Fibroblast of lung (primary cell): ENCODE measurements at regions not wholly inside any gene's neighbourhood (a gene's known extent, or its start where the extent isn't known, plus 50 kb on each side); places are given as distances from the start of the nearest gene placed in this dataset.
"Not testable (repeated sequence)": the region's sequence is repeated elsewhere in the genome, so short reads cannot be mapped to it uniquely, and the experiment has no call there.

Experiments
- DNase-seq, 2 donors: peaks; one replicate each; pipeline versions ENCODE4 v3.0.0 to v3.0.0-alpha.2; 2010; ENCODE audit warnings: low read depth in 2 of 2
- H2AFZ ChIP-seq: 2 replicates; pipeline ENCODE4 v1.5.1; 2012; ENCODE audit warnings: low read length, control low read depth, inconsistent platforms
- H3K27ac ChIP-seq: 2 replicates; pipeline ENCODE4 v1.5.1; 2011; ENCODE audit warnings: low read length, control low read depth; ENCODE audit not compliant: insufficient read depth
- H3K27me3 ChIP-seq: 2 replicates; pipeline ENCODE4 v1.5.1; 2011; ENCODE audit warnings: mild to moderate bottlenecking, low read length; ENCODE audit not compliant: control insufficient read depth, insufficient read depth
- H3K36me3 ChIP-seq: 2 replicates; pipeline ENCODE4 v1.5.1; 2011; ENCODE audit warnings: low read length; ENCODE audit not compliant: control insufficient read depth, insufficient read depth
- H3K4me1 ChIP-seq: 2 replicates; pipeline ENCODE4 v1.5.1; 2011; ENCODE audit warnings: low read length; ENCODE audit not compliant: control insufficient read depth, insufficient read depth; ENCODE audit errors: extremely low read depth
- H3K4me2 ChIP-seq: 2 replicates; pipeline ENCODE4 v1.5.1; 2011; ENCODE audit warnings: low read length, control low read depth; ENCODE audit not compliant: insufficient read depth; ENCODE audit errors: extremely low read depth
- H3K4me3 ChIP-seq, 4 experiments: fragments of 200-600 bp in 1 of 4; sonication (generic) in 1 of 4; replicated peaks in 1 of 4; 2 replicates each; pipeline ENCODE4 v1.5.1; 2011 to 2016; ENCODE audit warnings: low read length in 4 of 4, low read depth in 3 of 4, mild to moderate bottlenecking in 3 of 4, control low read depth in 2 of 4, inconsistent platforms in 1 of 4, mixed read lengths in 1 of 4; ENCODE audit not compliant: insufficient read depth in 1 of 4; ENCODE audit errors: control extremely low read depth in 1 of 4
- H3K79me2 ChIP-seq: 2 replicates; pipeline ENCODE4 v1.5.1; 2012; ENCODE audit warnings: mild to moderate bottlenecking, low read length, inconsistent platforms; ENCODE audit not compliant: control insufficient read depth, insufficient read depth
- H3K9ac ChIP-seq: 2 replicates; pipeline ENCODE4 v1.5.1; 2011; ENCODE audit warnings: mild to moderate bottlenecking, low read length, control low read depth; ENCODE audit not compliant: insufficient read depth
- H3K9me3 ChIP-seq: 2 replicates; pipeline ENCODE4 v1.5.1; 2012; ENCODE audit warnings: low read depth, low read length; ENCODE audit not compliant: control insufficient read depth, insufficient read depth
- H4K20me1 ChIP-seq: 2 replicates; pipeline ENCODE4 v1.5.1; 2011; ENCODE audit warnings: low read length; ENCODE audit not compliant: control insufficient read depth, insufficient read depth; ENCODE audit errors: extremely low read depth
- EZH2 ChIP-seq: IDR thresholded peaks from 2 replicates; pipeline ENCODE4 v1.5.1; 2012; ENCODE audit warnings: low read length, control low read depth, mild to moderate bottlenecking; ENCODE audit errors: missing control alignments
- TF ChIP-seq, protein P1 (sequence below), 2 donors: IDR thresholded peaks in 1 of 2; conservative IDR thresholded peaks in 1 of 2; 1 replicate in 1 of 2; 2 replicates in 1 of 2; pipeline ENCODE4 v1.5.1; 2011 to 2012; ENCODE audit warnings: low read length in 2 of 2, control low read depth in 1 of 2, inconsistent platforms in 1 of 2, low read depth in 1 of 2, mild to moderate bottlenecking in 1 of 2

DNA sequence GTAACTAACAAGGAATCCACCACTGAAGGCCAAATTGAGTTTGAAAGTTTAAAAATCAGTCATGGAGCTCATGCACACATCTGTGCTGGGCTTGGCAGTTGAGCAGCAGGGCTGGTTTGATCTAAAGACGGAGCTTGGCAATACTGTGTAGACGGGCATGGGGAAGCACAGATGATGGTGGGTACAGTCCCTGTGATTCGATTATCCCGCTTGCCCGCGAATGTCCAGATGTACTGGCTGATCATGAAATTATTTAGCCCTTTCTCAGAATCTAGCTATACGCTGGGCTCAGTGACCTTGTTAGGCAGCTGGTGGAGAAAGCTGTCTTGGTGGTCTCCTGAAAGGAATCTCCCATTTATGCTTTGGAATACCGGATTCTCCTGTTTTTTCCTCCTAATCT lies 74.8 kb upstream of the SOX11 start:
- no peaks in the 10 kb centered on the region for H3K79me2 ChIP-seq
- H3K27ac ChIP-seq: no peak overlapping the region
- H3K36me3 ChIP-seq: no peaks in the 10 kb centered on the region
- no peak overlapping the region for H2AFZ ChIP-seq
- H3K27me3 ChIP-seq: no peaks in the 10 kb centered on the region
- H3K9ac ChIP-seq: no peak overlapping the region
- no peak overlapping the region for H3K4me2 ChIP-seq
- no peaks in the 10 kb centered on the region for H4K20me1 ChIP-seq
- DNase-seq: no peak
- no peak for TF ChIP-seq EZH2
- TF ChIP-seq, protein P1, sequence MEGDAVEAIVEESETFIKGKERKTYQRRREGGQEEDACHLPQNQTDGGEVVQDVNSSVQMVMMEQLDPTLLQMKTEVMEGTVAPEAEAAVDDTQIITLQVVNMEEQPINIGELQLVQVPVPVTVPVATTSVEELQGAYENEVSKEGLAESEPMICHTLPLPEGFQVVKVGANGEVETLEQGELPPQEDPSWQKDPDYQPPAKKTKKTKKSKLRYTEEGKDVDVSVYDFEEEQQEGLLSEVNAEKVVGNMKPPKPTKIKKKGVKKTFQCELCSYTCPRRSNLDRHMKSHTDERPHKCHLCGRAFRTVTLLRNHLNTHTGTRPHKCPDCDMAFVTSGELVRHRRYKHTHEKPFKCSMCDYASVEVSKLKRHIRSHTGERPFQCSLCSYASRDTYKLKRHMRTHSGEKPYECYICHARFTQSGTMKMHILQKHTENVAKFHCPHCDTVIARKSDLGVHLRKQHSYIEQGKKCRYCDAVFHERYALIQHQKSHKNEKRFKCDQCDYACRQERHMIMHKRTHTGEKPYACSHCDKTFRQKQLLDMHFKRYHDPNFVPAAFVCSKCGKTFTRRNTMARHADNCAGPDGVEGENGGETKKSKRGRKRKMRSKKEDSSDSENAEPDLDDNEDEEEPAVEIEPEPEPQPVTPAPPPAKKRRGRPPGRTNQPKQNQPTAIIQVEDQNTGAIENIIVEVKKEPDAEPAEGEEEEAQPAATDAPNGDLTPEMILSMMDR (conservative IDR thresholded peaks at IDR 0.05 in 1 of 2, IDR thresholded peaks at IDR 0.05 in 1 of 2; ENCODE audit: low read depth in 1 of 2, low read length in 2 of 2): no peak
- H3K4me1 ChIP-seq: no peaks in the 10 kb centered on the region
- H3K9me3 ChIP-seq: no peaks in the 10 kb centered on the region
- H3K4me3 ChIP-seq: no peak overlapping the region

DNA sequence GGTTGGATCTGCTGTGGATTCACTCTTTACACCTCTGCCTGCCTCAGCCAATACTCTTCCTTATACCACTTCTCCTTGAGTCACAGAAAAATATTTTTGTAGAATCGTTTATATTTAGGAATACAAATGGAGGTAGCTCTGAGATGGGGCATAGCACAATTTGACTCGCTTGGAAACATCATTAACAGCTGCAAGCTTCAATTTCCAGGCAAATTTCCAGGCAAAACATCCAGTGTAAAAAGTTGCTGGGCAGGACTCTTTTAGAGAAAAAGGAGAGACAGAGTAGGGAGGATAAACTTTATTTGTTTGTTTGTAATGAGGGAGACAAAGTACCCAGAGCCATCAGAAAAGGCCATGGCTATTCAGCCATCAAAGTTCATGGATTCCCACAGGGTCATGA lies 74.4 kb upstream of the SOX11 start:
- H3K4me1 ChIP-seq: no peaks in the 10 kb centered on the region
- H4K20me1 ChIP-seq: no peaks in the 10 kb centered on the region
- H3K9ac ChIP-seq: no peak overlapping the region
- H3K4me3 ChIP-seq: no peak overlapping the region
- no peaks in the 10 kb centered on the region for H3K9me3 ChIP-seq
- no peak for DNase-seq
- H3K27me3 ChIP-seq: no peaks in the 10 kb centered on the region
- H3K36me3 ChIP-seq: no peaks in the 10 kb centered on the region
- H3K79me2 ChIP-seq: no peaks in the 10 kb centered on the region
- no peak overlapping the region for H3K27ac ChIP-seq
- no peak overlapping the region for H2AFZ ChIP-seq
- no peak for TF ChIP-seq EZH2
- TF ChIP-seq, protein P1 (conservative IDR thresholded peaks at IDR 0.05 in 1 of 2, IDR thresholded peaks at IDR 0.05 in 1 of 2; ENCODE audit: low read depth in 1 of 2, low read length in 2 of 2): no peak
- no peak overlapping the region for H3K4me2 ChIP-seq

DNA sequence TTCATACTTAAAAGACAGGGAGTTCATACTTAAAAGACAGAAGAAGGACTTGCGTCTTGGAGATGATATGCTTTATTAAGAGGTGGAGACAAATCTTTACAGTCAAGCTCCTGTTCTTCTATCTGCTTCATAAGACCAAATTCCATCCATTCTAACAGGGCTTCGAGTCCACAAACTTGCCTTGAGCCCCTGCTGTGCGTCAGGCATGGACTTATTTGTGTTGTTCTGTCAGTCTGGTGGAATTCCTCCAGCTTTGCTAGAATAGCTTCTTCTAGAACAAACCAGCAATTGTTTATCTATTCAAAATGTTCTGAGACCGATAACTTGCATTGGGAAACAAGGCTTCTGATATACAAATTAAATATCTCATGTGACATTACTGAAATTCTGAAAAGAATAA lies 73.9 kb upstream of the SOX11 start:
- no peak overlapping the region for H3K9ac ChIP-seq
- no peak overlapping the region for H3K4me2 ChIP-seq
- H3K4me1 ChIP-seq: no peaks in the 10 kb centered on the region
- no peaks in the 10 kb centered on the region for H3K36me3 ChIP-seq
- H3K4me3 ChIP-seq: no peak overlapping the region
- no peak overlapping the region for H2AFZ ChIP-seq
- H3K79me2 ChIP-seq: no peaks in the 10 kb centered on the region
- H4K20me1 ChIP-seq: no peaks in the 10 kb centered on the region
- no peaks in the 10 kb centered on the region for H3K27me3 ChIP-seq
- TF ChIP-seq EZH2: no peak
- TF ChIP-seq, protein P1 (conservative IDR thresholded peaks at IDR 0.05 in 1 of 2, IDR thresholded peaks at IDR 0.05 in 1 of 2; ENCODE audit: low read depth in 1 of 2, low read length in 2 of 2): no peak
- no peak for DNase-seq
- no peaks in the 10 kb centered on the region for H3K9me3 ChIP-seq
- H3K27ac ChIP-seq: no peak overlapping the region

DNA sequence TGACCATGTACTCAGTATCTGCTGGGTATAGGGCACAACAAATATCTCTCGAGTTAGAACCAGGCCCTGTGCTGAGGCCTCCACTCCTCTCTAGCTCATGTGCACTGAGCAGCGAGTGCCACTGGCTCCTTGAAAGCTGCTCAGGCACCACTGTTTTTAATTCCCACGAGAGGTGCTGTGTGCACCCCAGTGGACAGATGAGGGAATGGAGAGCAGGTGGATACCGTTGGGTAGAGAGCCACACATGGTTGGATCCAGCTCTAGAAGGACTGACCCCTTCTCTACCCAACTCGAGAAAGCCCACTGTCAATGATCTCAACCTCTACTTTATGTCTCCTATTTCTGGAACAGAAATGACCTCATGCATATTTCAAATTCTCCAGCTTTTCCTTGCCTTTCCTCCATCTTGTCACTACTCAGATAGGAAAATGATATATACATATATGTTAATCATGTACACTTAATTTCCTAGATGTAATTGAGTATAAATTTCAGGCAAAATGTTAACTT lies 66.6 kb upstream of the SOX11 start:
- H3K79me2 ChIP-seq, H3K4me2 ChIP-seq, H3K4me1 ChIP-seq, H3K27me3 ChIP-seq, H4K20me1 ChIP-seq, H2AFZ ChIP-seq, H3K9ac ChIP-seq, H3K36me3 ChIP-seq, DNase-seq, H3K27ac ChIP-seq, H3K4me3 ChIP-seq, H3K9me3 ChIP-seq: not testable (repeated sequence)

DNA sequence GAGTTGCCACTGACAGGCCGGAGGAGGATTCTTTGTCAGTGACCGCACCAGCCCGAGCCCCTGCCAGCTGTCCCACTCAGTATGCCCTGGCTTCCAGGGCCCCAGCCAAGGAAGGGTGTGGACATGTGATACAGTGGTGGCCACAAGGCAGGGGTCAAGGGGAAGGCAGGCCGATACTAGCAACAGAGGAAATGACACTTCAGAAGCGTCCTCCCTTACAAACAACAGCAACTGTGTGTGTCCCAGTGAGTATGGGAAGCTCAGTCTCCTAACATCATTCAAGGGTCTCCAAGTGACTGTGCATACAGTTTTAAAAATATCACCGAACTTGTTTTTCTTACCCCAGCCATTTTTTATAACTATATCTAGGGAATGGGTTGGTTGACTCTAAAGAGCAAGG lies 63.7 kb upstream of the SOX11 start:
- not testable (repeated sequence) for H3K27me3 ChIP-seq, H3K4me1 ChIP-seq, H3K9ac ChIP-seq

More for the DNA sequence above, 63.7 kb upstream of the SOX11 start:
- H3K27ac ChIP-seq, H3K4me3 ChIP-seq, H3K9me3 ChIP-seq, H3K79me2 ChIP-seq, H3K36me3 ChIP-seq, H2AFZ ChIP-seq, DNase-seq, H4K20me1 ChIP-seq, H3K4me2 ChIP-seq: not testable (repeated sequence)
